Natural killer cell treated with Interleukin-12 subunit alpha and Interleukin-12 subunit beta and Interleukin-15 and Interleukin-18, amount 100 ng/mL, for 72 hours (primary cell): ENCODE measurements at regions not wholly inside any gene's neighbourhood (a gene's known extent, or its start where the extent isn't known, plus 50 kb on each side); places are given as distances from the start of the nearest gene placed in this dataset.

Experiments used
- ATAC-seq, 2 donors: fragments of 150-1000 bp; cut with Tn5 transposase in 1 of 2; sonication (Bioruptor Pico), chemical (Tn5 transposase) in 1 of 2; 2 replicates each; pipeline ENCODE4 v1.10.0; 2021
- DNase-seq: peaks from one replicate; pipeline ENCODE4 v3.0.0; 2022; ENCODE audit warnings: low spot score
- H3K27ac Mint-ChIP-seq, 2 donors: 1 replicate in 1 of 2; 2 replicates in 1 of 2; pipeline ENCODE4 v1.8.0; 2022; ENCODE audit warnings: mixed read lengths in 2 of 2, mild to moderate bottlenecking in 1 of 2, moderate library complexity in 1 of 2
- H3K27me3 Mint-ChIP-seq, 2 donors: 1 replicate in 1 of 2; 2 replicates in 1 of 2; pipeline ENCODE4 v1.8.0; 2022; ENCODE audit warnings: mixed read lengths in 2 of 2
- H3K36me3 Mint-ChIP-seq: one replicate; pipeline ENCODE4 v1.8.0; 2022; ENCODE audit warnings: mixed read lengths
- H3K4me1 Mint-ChIP-seq, 2 donors: 1 replicate in 1 of 2; 2 replicates in 1 of 2; pipeline ENCODE4 v1.8.0; 2022; ENCODE audit warnings: low read depth in 2 of 2, mixed read lengths in 2 of 2, mild to moderate bottlenecking in 1 of 2
- H3K4me3 Mint-ChIP-seq: one replicate; pipeline ENCODE4 v1.8.0; 2022; ENCODE audit warnings: mixed read lengths
- H3K9me3 Mint-ChIP-seq: 2 replicates; pipeline ENCODE4 v1.8.0; 2022; ENCODE audit warnings: mixed read lengths

- no peaks in the 10 kb centered on the region for H3K27me3 Mint-ChIP-seq
- no peak for ATAC-seq
- H3K4me3 Mint-ChIP-seq, result no peak overlapping the region
- H3K27ac Mint-ChIP-seq, result no peak overlapping the region
- no peaks in the 10 kb centered on the region for H3K4me1 Mint-ChIP-seq
- DNase-seq, result no peak
- H3K9me3 Mint-ChIP-seq, result peaks cover 4% of the 10 kb centered on the region
- H3K36me3 Mint-ChIP-seq, result no peaks in the 10 kb centered on the region
Observed at GRCh38 chr12:30063435-30063945, 279.7 kb upstream of the TMTC1 start.

GRCh38 chr12:30048371-30048770 lies 264.6 kb upstream of the TMTC1 start:
- no peak for ATAC-seq

GRCh38 chr12:30047516-30048254 lies 263.9 kb upstream of the TMTC1 start:
- DNase-seq (no peak), ATAC-seq (no peak)
- Mint-ChIP-seq H3K36me3 (peaks cover 5% of the 10 kb centered on the region), H3K4me3 (no peak overlapping the region), H3K9me3 (peaks cover 14% of the 10 kb centered on the region), H3K4me1 (no peaks in the 10 kb centered on the region), H3K27me3 (no peaks in the 10 kb centered on the region), H3K27ac (no peak overlapping the region)

More at GRCh38 chr12:30048371-30048770, 264.6 kb upstream of the TMTC1 start:
- no peaks in the 10 kb centered on the region for H3K27me3 Mint-ChIP-seq
- DNase-seq, result no peak
- H3K36me3 Mint-ChIP-seq, result peaks cover 5% of the 10 kb centered on the region
- H3K4me1 Mint-ChIP-seq, result no peaks in the 10 kb centered on the region
- H3K27ac Mint-ChIP-seq, result no peak overlapping the region
- H3K9me3 Mint-ChIP-seq, result peaks cover 14% of the 10 kb centered on the region
- no peak overlapping the region for H3K4me3 Mint-ChIP-seq

- Mint-ChIP-seq H3K4me1 (no peaks in the 10 kb centered on the region), H3K36me3 (peaks cover 5% of the 10 kb centered on the region), H3K27me3 (no peaks in the 10 kb centered on the region), H3K4me3 (no peak overlapping the region), H3K9me3 (peaks cover 9% of the 10 kb centered on the region), H3K27ac (no peak overlapping the region)
- ATAC-seq (no peak), DNase-seq (no peak)
Observed at GRCh38 chr12:30046376-30046775, 262.6 kb upstream of the TMTC1 start.

GRCh38 chr12:30045171-30045570 lies 261.4 kb upstream of the TMTC1 start:
- peaks cover 5% of the 10 kb centered on the region for H3K36me3 Mint-ChIP-seq
- ATAC-seq (no peak), DNase-seq (no peak)
- no peak overlapping the region for H3K27ac Mint-ChIP-seq
- no peaks in the 10 kb centered on the region for H3K27me3 Mint-ChIP-seq
- H3K9me3 Mint-ChIP-seq, result peaks cover 13% of the 10 kb centered on the region
- H3K4me3 Mint-ChIP-seq, result no peak overlapping the region
- H3K4me1 Mint-ChIP-seq, result no peaks in the 10 kb centered on the region

GRCh38 chr12:30044206-30044605 lies 260.5 kb upstream of the TMTC1 start:
- no peaks in the 10 kb centered on the region for H3K4me1 Mint-ChIP-seq

GRCh38 chr12:30043151-30043847 lies 259.6 kb upstream of the TMTC1 start:
- Mint-ChIP-seq H3K27ac (no peak overlapping the region), H3K36me3 (peaks cover 5% of the 10 kb centered on the region), H3K4me1 (no peaks in the 10 kb centered on the region), H3K9me3 (peaks cover 15% of the 10 kb centered on the region), H3K4me3 (no peak overlapping the region), H3K27me3 (no peaks in the 10 kb centered on the region)
- no peak for ATAC-seq
- DNase-seq, result no peak

More at GRCh38 chr12:30044206-30044605, 260.5 kb upstream of the TMTC1 start:
- H3K4me3 Mint-ChIP-seq, result no peak overlapping the region
- peaks cover 5% of the 10 kb centered on the region for H3K36me3 Mint-ChIP-seq
- H3K27me3 Mint-ChIP-seq, result no peaks in the 10 kb centered on the region
- DNase-seq (no peak), ATAC-seq (no peak)
- H3K27ac Mint-ChIP-seq, result no peak overlapping the region
- H3K9me3 Mint-ChIP-seq, result peaks cover 15% of the 10 kb centered on the region

- H3K9me3 Mint-ChIP-seq, result peaks cover 18% of the 10 kb centered on the region
- H3K36me3 Mint-ChIP-seq, result peaks cover 5% of the 10 kb centered on the region
- no peaks in the 10 kb centered on the region for H3K4me1 Mint-ChIP-seq
- no peak overlapping the region for H3K4me3 Mint-ChIP-seq
- ATAC-seq, result no peak
- no peak overlapping the region for H3K27ac Mint-ChIP-seq
- DNase-seq, result no peak
- no peaks in the 10 kb centered on the region for H3K27me3 Mint-ChIP-seq
Observed at GRCh38 chr12:30041096-30041495, 257.4 kb upstream of the TMTC1 start.

GRCh38 chr12:30030693-30031374 lies 247.1 kb upstream of the TMTC1 start:
- H3K4me3 Mint-ChIP-seq, result no peak overlapping the region
- no peaks in the 10 kb centered on the region for H3K36me3 Mint-ChIP-seq
- no peaks in the 10 kb centered on the region for H3K27me3 Mint-ChIP-seq
- no peaks in the 10 kb centered on the region for H3K4me1 Mint-ChIP-seq
- no peak for DNase-seq
- ATAC-seq, result no peak
- H3K27ac Mint-ChIP-seq, result no peak overlapping the region
- H3K9me3 Mint-ChIP-seq, result no peaks in the 10 kb centered on the region

- H3K4me1 Mint-ChIP-seq, result no peaks in the 10 kb centered on the region
Observed at GRCh38 chr12:30026621-30027234, 243.0 kb upstream of the TMTC1 start.

GRCh38 chr12:30025317-30025716 lies 241.6 kb upstream of the TMTC1 start:
- H3K4me3 Mint-ChIP-seq, result no peak overlapping the region
- ATAC-seq, result no peak
- no peaks in the 10 kb centered on the region for H3K36me3 Mint-ChIP-seq
- peaks cover 7% of the 10 kb centered on the region for H3K9me3 Mint-ChIP-seq
- H3K4me1 Mint-ChIP-seq, result no peaks in the 10 kb centered on the region
- no peaks in the 10 kb centered on the region for H3K27me3 Mint-ChIP-seq
- no peak for DNase-seq
- no peak overlapping the region for H3K27ac Mint-ChIP-seq

More at GRCh38 chr12:30026621-30027234, 243.0 kb upstream of the TMTC1 start:
- no peak overlapping the region for H3K4me3 Mint-ChIP-seq
- H3K9me3 Mint-ChIP-seq, result peaks cover 7% of the 10 kb centered on the region
- no peak for ATAC-seq
- H3K27ac Mint-ChIP-seq, result no peak overlapping the region
- H3K36me3 Mint-ChIP-seq, result no peaks in the 10 kb centered on the region
- DNase-seq, result no peak
- no peaks in the 10 kb centered on the region for H3K27me3 Mint-ChIP-seq

GRCh38 chr12:30023186-30023585 lies 239.4 kb upstream of the TMTC1 start:
- Mint-ChIP-seq H3K36me3 (no peaks in the 10 kb centered on the region), H3K4me3 (no peak overlapping the region), H3K9me3 (peaks cover 7% of the 10 kb centered on the region), H3K27ac (no peak overlapping the region), H3K4me1 (no peaks in the 10 kb centered on the region), H3K27me3 (no peaks in the 10 kb centered on the region)
- ATAC-seq (no peak), DNase-seq (no peak)

- Mint-ChIP-seq H3K4me1 (no peaks in the 10 kb centered on the region), H3K27me3 (no peaks in the 10 kb centered on the region), H3K9me3 (peaks cover 7% of the 10 kb centered on the region), H3K36me3 (no peaks in the 10 kb centered on the region), H3K4me3 (no peak overlapping the region), H3K27ac (no peak overlapping the region)
- ATAC-seq, result no peak
- no peak for DNase-seq
Observed at GRCh38 chr12:30021051-30021833, 237.5 kb upstream of the TMTC1 start.
